ENCODE measurements at regions not wholly inside any gene's neighbourhood (a gene's known extent, or its start where the extent isn't known, plus 50 kb on each side); places are given as distances from the start of the nearest gene placed in this dataset.

DNA sequence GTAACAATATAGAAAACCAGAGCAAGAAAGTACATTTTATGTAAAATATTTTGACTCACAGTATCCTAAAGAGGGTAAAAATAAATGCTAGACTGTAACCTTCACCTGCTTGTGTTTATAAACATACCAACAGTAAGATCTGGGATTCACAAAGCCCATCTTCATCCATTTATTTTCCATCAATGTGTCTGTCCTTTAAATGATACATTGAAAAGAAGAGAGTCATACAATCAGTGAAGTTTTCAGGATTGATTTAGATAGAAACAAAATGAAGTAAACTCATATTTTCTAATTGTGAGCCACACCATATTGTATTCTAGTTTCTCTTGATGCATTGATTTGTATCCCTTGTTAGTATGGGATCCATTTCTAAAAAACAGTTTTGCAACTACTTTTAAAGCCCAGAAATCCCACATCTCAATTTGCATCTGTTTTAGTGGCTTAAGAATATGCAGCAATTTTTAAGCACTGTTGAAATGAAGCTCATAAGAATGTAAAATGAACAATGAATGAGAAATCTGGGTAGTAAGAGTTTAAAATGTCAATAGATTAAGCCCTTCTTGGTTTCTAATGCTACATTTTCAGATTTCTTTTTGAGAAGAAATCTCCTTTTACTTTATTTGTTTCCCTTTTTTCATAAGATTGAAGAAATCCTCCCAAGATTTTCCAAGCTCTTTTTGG is 548.1 kb upstream of the ADGRL2 start:
- TF ChIP-seq, protein P1, sequence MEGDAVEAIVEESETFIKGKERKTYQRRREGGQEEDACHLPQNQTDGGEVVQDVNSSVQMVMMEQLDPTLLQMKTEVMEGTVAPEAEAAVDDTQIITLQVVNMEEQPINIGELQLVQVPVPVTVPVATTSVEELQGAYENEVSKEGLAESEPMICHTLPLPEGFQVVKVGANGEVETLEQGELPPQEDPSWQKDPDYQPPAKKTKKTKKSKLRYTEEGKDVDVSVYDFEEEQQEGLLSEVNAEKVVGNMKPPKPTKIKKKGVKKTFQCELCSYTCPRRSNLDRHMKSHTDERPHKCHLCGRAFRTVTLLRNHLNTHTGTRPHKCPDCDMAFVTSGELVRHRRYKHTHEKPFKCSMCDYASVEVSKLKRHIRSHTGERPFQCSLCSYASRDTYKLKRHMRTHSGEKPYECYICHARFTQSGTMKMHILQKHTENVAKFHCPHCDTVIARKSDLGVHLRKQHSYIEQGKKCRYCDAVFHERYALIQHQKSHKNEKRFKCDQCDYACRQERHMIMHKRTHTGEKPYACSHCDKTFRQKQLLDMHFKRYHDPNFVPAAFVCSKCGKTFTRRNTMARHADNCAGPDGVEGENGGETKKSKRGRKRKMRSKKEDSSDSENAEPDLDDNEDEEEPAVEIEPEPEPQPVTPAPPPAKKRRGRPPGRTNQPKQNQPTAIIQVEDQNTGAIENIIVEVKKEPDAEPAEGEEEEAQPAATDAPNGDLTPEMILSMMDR (IDR thresholded peaks at IDR 0.05): no peak
- TF ChIP-seq POLR2A (IDR thresholded peaks at IDR 0.05): no peak

Measured in right lobe of liver (tissue), 4 donors.